ENCODE measurements at regions not wholly inside any gene's neighbourhood (a gene's known extent, or its start where the extent isn't known, plus 50 kb on each side); places are given as distances from the start of the nearest gene placed in this dataset.
"Not testable (repeated sequence)": the region's sequence is repeated elsewhere in the genome, so short reads cannot be mapped to it uniquely, and the experiment has no call there.

- H3K27me3 ChIP-seq = no peaks in the 10 kb centered on the region
- DNase-seq = no peak
- in situ Hi-C loops (cut with MboI; ENCODE audit: low pct_ligation_motif_present in 1 of 4, low pct_unique_long_range_greater_than_20kb in 1 of 4, low sequenced_read_pairs in 3 of 4) (loop anchor here in 1 of 4 donors (10.0 kb wide), 1 partner anchor 641 kb away; no protein-coding TSS in a partner anchor), intact Hi-C loops (cut with DNase I; ENCODE audit: low total_unique reads) (no loop called here)
- WGBS, 2 donors (ENCODE audit: low coverage in 1 of 2) = 71 to 84% methylated on average over 5 of the region's 5 CpGs
- H3K9me3 ChIP-seq = no peaks in the 10 kb centered on the region
- no peak overlapping the region for H3K27ac ChIP-seq
- no peaks in the 10 kb centered on the region for H3K36me3 ChIP-seq
- H3K4me3 ChIP-seq = no peak overlapping the region
- no peaks in the 10 kb centered on the region for H3K4me1 ChIP-seq
- TF ChIP-seq POLR2AphosphoS5 (IDR thresholded peaks at IDR 0.05) (no peak), POLR2A (IDR thresholded peaks at IDR 0.05) (no peak), EP300 (IDR thresholded peaks at IDR 0.05; ENCODE audit: low read depth) (no peak), CTCF (IDR thresholded peaks at IDR 0.05) (no peak)
Observed at GRCh38 chr6:134806180-134806798, 143.6 kb downstream of the ALDH8A1 start.

DNA sequence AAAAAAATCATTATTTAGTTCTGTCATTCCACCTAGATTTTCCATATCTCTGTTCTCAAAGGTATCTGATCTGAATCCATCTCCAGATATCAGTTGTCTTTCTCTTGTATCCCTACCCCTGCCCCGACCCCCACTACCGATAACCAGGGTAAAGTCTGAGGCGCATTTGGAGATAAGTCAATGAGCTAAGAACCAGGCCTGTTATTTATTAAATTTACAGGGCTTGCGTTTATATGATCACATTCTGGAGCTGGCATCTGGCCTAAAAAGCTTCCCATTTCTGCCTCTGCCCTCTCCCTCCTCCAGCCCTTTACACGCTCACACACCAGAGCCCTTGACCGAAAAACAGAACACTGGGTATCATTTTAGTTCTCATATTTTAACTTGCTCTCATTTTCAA, 144.7 kb downstream of the ALDH8A1 start:
- H3K4me3 ChIP-seq = no peak overlapping the region
- H3K4me1 ChIP-seq = no peaks in the 10 kb centered on the region
- no peak overlapping the region for H3K27ac ChIP-seq
- H3K27me3 ChIP-seq = no peaks in the 10 kb centered on the region
- no peaks in the 10 kb centered on the region for H3K9me3 ChIP-seq
- intact Hi-C loops (cut with DNase I; ENCODE audit: low total_unique reads) (no loop called here), in situ Hi-C loops (cut with MboI; ENCODE audit: low pct_ligation_motif_present in 1 of 4, low pct_unique_long_range_greater_than_20kb in 1 of 4, low sequenced_read_pairs in 3 of 4) (loop anchor here in 1 of 4 donors (10.0 kb wide), 1 partner anchor 640 kb away; no protein-coding TSS in a partner anchor)
- H3K36me3 ChIP-seq = no peaks in the 10 kb centered on the region
- WGBS, 2 donors (ENCODE audit: low coverage in 1 of 2) = 56 to 76% methylated on average over 6 of the region's 6 CpGs
- DNase-seq = no peak
- TF ChIP-seq POLR2A (IDR thresholded peaks at IDR 0.05) = no peak
- TF ChIP-seq EP300 (IDR thresholded peaks at IDR 0.05; ENCODE audit: low read depth) = no peak
- TF ChIP-seq POLR2AphosphoS5 (IDR thresholded peaks at IDR 0.05) = no peak
- no peak for TF ChIP-seq CTCF (IDR thresholded peaks at IDR 0.05)

DNA sequence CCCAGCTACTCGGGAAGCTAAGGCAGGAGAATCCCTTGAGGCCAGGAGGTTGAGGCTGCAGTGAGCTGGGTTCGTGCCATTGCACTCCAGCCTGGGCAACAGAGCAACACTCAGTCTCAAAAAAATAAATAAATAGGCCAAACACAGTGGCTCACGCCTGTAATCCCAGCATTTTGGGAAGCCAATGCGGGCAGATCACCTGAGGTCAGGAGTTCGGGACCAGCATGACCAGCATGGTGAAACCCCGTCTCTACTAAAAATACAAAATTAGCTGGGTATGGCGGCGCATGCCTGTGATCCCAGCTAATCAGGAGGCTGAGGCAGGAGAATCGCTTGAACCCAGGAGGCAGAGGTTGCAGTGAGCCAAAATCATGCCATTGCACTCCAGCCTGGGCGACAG, 145.6 kb downstream of the ALDH8A1 start:
- 92 to 95% methylated on average over 4 to 10 of the region's 10 CpGs for WGBS, 2 donors (ENCODE audit: low coverage in 1 of 2)
- H3K9me3 ChIP-seq; intact Hi-C loops (cut with DNase I; ENCODE audit: low total_unique reads); H3K4me1 ChIP-seq; H3K36me3 ChIP-seq; H3K27me3 ChIP-seq; H3K27ac ChIP-seq; DNase-seq; H3K4me3 ChIP-seq: not testable (repeated sequence)
- in situ Hi-C loops (cut with MboI; ENCODE audit: low pct_ligation_motif_present in 1 of 4, low pct_unique_long_range_greater_than_20kb in 1 of 4, low sequenced_read_pairs in 3 of 4) = loop anchor here in 1 of 4 donors (10.0 kb wide), 1 partner anchor 640 kb away; no protein-coding TSS in a partner anchor

GRCh38 chr6:134802426-134803058, 147.4 kb downstream of the ALDH8A1 start:
- no peaks in the 10 kb centered on the region for H3K36me3 ChIP-seq
- no peak overlapping the region for H3K27ac ChIP-seq
- no peak overlapping the region for H3K4me3 ChIP-seq
- in situ Hi-C loops (cut with MboI; ENCODE audit: low pct_ligation_motif_present in 1 of 4, low pct_unique_long_range_greater_than_20kb in 1 of 4, low sequenced_read_pairs in 3 of 4) (loop anchor here in 1 of 4 donors (10.0 kb wide), 1 partner anchor 638 kb away; no protein-coding TSS in a partner anchor), intact Hi-C loops (cut with DNase I; ENCODE audit: low total_unique reads) (no loop called here)
- TF ChIP-seq POLR2AphosphoS5 (IDR thresholded peaks at IDR 0.05) = no peak
- WGBS, 2 donors (ENCODE audit: low coverage in 1 of 2) = 58 to 78% methylated on average over 3 to 5 of the region's 5 CpGs
- no peak for DNase-seq
- H3K9me3 ChIP-seq = no peaks in the 10 kb centered on the region
- H3K27me3 ChIP-seq = no peaks in the 10 kb centered on the region
- H3K4me1 ChIP-seq = no peaks in the 10 kb centered on the region

GRCh38 chr6:134797400-134798113, 152.3 kb downstream of the ALDH8A1 start:
- Histone ChIP-seq H3K4me3 (no peak overlapping the region), H3K4me1 (no peaks in the 10 kb centered on the region), H3K27me3 (no peaks in the 10 kb centered on the region), H3K9me3 (peaks cover 0 to 2% of the 10 kb centered on the region in 2 donors), H3K27ac (no peak overlapping the region), H3K36me3 (no peaks in the 10 kb centered on the region)
- in situ Hi-C loops (cut with MboI; ENCODE audit: low pct_ligation_motif_present in 1 of 4, low pct_unique_long_range_greater_than_20kb in 1 of 4, low sequenced_read_pairs in 3 of 4) (no loop called here), intact Hi-C loops (cut with DNase I; ENCODE audit: low total_unique reads) (no loop called here)
- TF ChIP-seq POLR2AphosphoS5 (IDR thresholded peaks at IDR 0.05) (peak in 1 of 3 donors; percentile 6), CTCF (IDR thresholded peaks at IDR 0.05) (no peak)
- DNase-seq = no peak
- WGBS, 2 donors (ENCODE audit: low coverage in 1 of 2) = 60 to 71% methylated on average over 2 to 7 of the region's 7 CpGs

Data from transverse colon (tissue), 4 donors.